Astrocyte of the cerebellum (primary cell): ENCODE measurements at regions not wholly inside any gene's neighbourhood (a gene's known extent, or its start where the extent isn't known, plus 50 kb on each side); places are given as distances from the start of the nearest gene placed in this dataset.

Source experiments
- DNase-seq: peaks from one replicate; pipeline ENCODE4 v3.0.0-alpha.2; 2011; ENCODE audit warnings: low read depth
- H3K4me3 ChIP-seq: 2 replicates; pipeline ENCODE4 v1.5.1; 2011; ENCODE audit warnings: mild to moderate bottlenecking, low read depth, low read length, moderate library complexity
- CTCF ChIP-seq: IDR thresholded peaks from 2 replicates; pipeline ENCODE4 v1.5.1; 2012; ENCODE audit warnings: low read length, low read depth, moderate library complexity, mild to moderate bottlenecking; ENCODE audit errors: missing control alignments
- in situ Hi-C: cut with HindIII; loops from 2 replicates; pipeline ENCODE4 v1.10.0; 2017; ENCODE audit warnings: low sequenced_read_pairs

GRCh38 chr11:131179836-131180235 is 190.6 kb upstream of the NTM start:
- in situ Hi-C loops, result no loop called here
- no peak overlapping the region for H3K4me3 ChIP-seq
- DNase-seq, result no peak
- TF ChIP-seq CTCF, result no peak

- DNase-seq, result no peak
- in situ Hi-C loops, result no loop called here
- no peak overlapping the region for H3K4me3 ChIP-seq
- no peak for TF ChIP-seq CTCF
These were observed 184.5 kb upstream of the NTM start for GRCh38 chr11:131185915-131186314.

DNA sequence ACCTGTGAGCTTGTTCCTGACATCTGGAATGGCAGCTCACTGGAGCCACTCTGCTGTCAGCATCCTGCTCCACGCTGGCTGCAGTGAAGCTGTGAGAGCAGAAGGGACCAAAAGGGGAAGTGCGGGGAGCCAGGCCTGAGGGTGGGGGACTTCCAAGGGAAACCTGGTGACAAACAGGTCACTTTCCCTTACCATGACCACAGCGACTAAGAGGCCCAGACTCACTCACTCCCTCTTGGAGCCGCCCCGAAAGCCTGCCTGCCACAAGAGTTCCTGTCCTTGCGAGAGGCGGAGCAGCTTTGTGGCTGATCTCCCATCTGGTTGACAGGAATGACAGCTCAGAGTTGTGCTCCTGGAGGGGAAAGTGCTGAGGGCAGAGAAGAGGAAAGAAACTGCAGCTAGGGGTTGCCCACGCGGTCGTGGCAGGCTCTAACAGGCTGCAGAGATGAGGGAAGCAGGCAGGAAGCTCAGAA is 183.8 kb upstream of the NTM start:
- no peak for DNase-seq
- H3K4me3 ChIP-seq, result no peak overlapping the region
- in situ Hi-C loops, result no loop called here
- no peak for TF ChIP-seq CTCF

DNA sequence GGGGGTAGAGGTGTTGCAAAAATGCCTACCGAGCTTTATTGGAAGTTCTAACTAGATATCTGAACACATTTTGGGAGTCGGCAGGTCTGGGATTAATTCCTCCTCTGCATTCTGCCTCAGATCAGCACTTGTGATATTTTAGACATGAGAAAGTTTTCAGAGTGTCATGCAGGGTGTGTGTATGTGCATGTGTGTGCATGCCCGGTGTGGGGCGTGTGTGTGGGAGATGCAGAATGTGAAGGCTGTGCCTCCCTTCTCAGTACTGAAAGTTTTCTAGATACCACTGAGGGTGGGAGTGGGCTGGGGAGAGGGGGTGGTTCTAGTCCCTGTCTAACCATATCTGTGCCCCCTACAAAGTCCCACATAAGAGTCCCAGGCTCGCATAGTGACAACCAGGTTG is 180.0 kb upstream of the NTM start:
- no peak overlapping the region for H3K4me3 ChIP-seq
- no peak for DNase-seq
- no peak for TF ChIP-seq CTCF
- in situ Hi-C loops, result no loop called here

GRCh38 chr11:131191606-131192005 is 178.8 kb upstream of the NTM start:
- in situ Hi-C loops, result no loop called here
- no peak for TF ChIP-seq CTCF
- no peak for DNase-seq
- no peak overlapping the region for H3K4me3 ChIP-seq

- no peak overlapping the region for H3K4me3 ChIP-seq
- in situ Hi-C loops, result no loop called here
- no peak for TF ChIP-seq CTCF
- DNase-seq, result no peak
These were observed 177.8 kb upstream of the NTM start for GRCh38 chr11:131192628-131193027.

GRCh38 chr11:131193031-131193501 is 177.3 kb upstream of the NTM start:
- in situ Hi-C loops, result no loop called here
- no peak for DNase-seq
- H3K4me3 ChIP-seq, result no peak overlapping the region
- no peak for TF ChIP-seq CTCF
